K562 (cell line): ENCODE measurements at regions not wholly inside any gene's neighbourhood (a gene's known extent, or its start where the extent isn't known, plus 50 kb on each side); places are given as distances from the start of the nearest gene placed in this dataset.

Experiments
- ATAC-seq: fragments of 200-7000 bp; cut with Tn5 transposase; 3 replicates; pipeline ENCODE4 v1.9.1; 2020; ENCODE audit warnings: moderate library complexity
- BruUV-seq: library from RNA; stranded (reverse); fragments of 400-500 nt; replicated peaks from 2 replicates; lab custom pipeline; 2021; lab: Mats Ljungman, UMichigan
- CTCF ChIA-PET: fragments of 300-600 bp; formaldehyde crosslinking; extraction: SDS; loops from one replicate; lab custom pipeline; 2021; ENCODE audit warnings: low intra/inter-chr PET ratio; lab: Yijun Ruan, JAX
- POLR2A ChIA-PET: fragments of 300-600, 350-650 bp; sonication (Branson Sonifier 250); formaldehyde crosslinking; extraction: SDS; loops from one replicate; lab custom pipeline; 2021; ENCODE audit warnings: antibody characterized with exemption, inconsistent platforms; lab: Yijun Ruan, JAX
- DNase-seq, 4 experiments: peaks; one replicate each; pipeline versions ENCODE4 v3.0.0 to v3.0.0-alpha.2; 2011 to 2018; ENCODE audit warnings: low spot score in 3 of 4, mixed read lengths in 3 of 4; ENCODE audit errors: extremely low read depth in 1 of 4
- FAIRE-seq: peaks from 2 replicates; lab custom pipeline; 2011; peaks lifted over from hg19 to GRCh38; lab: Jason Lieb, UNC
- H2AFZ ChIP-seq: 2 replicates; pipeline ENCODE4 v1.6.0; 2011; ENCODE audit warnings: low read depth, low read length, control low read depth, inconsistent platforms
- H3K27ac ChIP-seq: fragments of 200-600 bp; 3 replicates; pipeline ENCODE4 v1.8.0; 2011; ENCODE audit warnings: low read depth, mild to moderate bottlenecking, control low read depth, inconsistent platforms, low read length, moderate library complexity, mixed read lengths; ENCODE audit errors: extremely low read depth
- H3K27me3 ChIP-seq, 2 experiments: fragments of 300-600 bp in 1 of 2; 2 replicates in 1 of 2; 3 replicates in 1 of 2; pipeline versions ENCODE4 v1.6.0 to v1.8.0; 2011; ENCODE audit warnings: inconsistent platforms in 2 of 2, low read length in 2 of 2, mild to moderate bottlenecking in 1 of 2, mixed read lengths in 1 of 2, moderate library complexity in 1 of 2; ENCODE audit not compliant: control insufficient read depth in 2 of 2, insufficient read depth in 2 of 2
- H3K36me3 ChIP-seq: fragments of 300-600 bp; 3 replicates; pipeline ENCODE4 v1.8.0; 2011; ENCODE audit warnings: mild to moderate bottlenecking, low read length, inconsistent platforms; ENCODE audit not compliant: control insufficient read depth, insufficient read depth
- H3K4me1 ChIP-seq, 2 experiments: fragments of 200-600 bp in 1 of 2; replicated peaks in 1 of 2; 2 replicates in 1 of 2; 3 replicates in 1 of 2; pipeline versions ENCODE4 v1.5.1 to v1.8.0; 2011; ENCODE audit warnings: inconsistent platforms in 2 of 2, low read length in 2 of 2, mild to moderate bottlenecking in 1 of 2, mixed read lengths in 1 of 2, moderate library complexity in 1 of 2; ENCODE audit not compliant: control insufficient read depth in 2 of 2, insufficient read depth in 2 of 2
- H3K4me2 ChIP-seq: 2 replicates; pipeline ENCODE4 v1.6.1; 2011; ENCODE audit warnings: low read length, control low read depth, inconsistent platforms, mixed read lengths; ENCODE audit not compliant: insufficient read depth
- H3K4me3 ChIP-seq: fragments of 200-600 bp; sonication (generic), shearing (Covaris generic); 2 replicates; pipeline ENCODE4 v1.5.1; 2016; ENCODE audit warnings: control low read depth, inconsistent platforms
- H3K79me2 ChIP-seq: fragments of 200-600 bp; 3 replicates; pipeline ENCODE4 v1.8.0; 2011; ENCODE audit warnings: low read length, inconsistent platforms; ENCODE audit not compliant: control insufficient read depth, insufficient read depth
- H3K9ac ChIP-seq, 2 experiments: 2 replicates each; pipeline versions ENCODE4 v1.6.0 to v1.6.1; 2011; ENCODE audit warnings: low read depth in 2 of 2, low read length in 2 of 2, control low read depth in 1 of 2, inconsistent platforms in 1 of 2, mild to moderate bottlenecking in 1 of 2, mixed read lengths in 1 of 2; ENCODE audit not compliant: insufficient read depth in 1 of 2
- H3K9me1 ChIP-seq: one replicate; pipeline ENCODE4 v1.6.0; 2011; ENCODE audit warnings: inconsistent platforms, mild to moderate bottlenecking, low read length, moderate library complexity; ENCODE audit not compliant: control insufficient read depth, insufficient read depth
- H3K9me3 ChIP-seq: replicated peaks from 2 replicates; pipeline ENCODE4 v1.5.1; 2011; ENCODE audit warnings: low read depth, low read length, inconsistent platforms; ENCODE audit not compliant: control insufficient read depth, insufficient read depth
- H4K20me1 ChIP-seq: replicated peaks from 2 replicates; pipeline ENCODE4 v1.6.1; 2011; ENCODE audit warnings: low read length, inconsistent platforms, mixed read lengths; ENCODE audit not compliant: control insufficient read depth, insufficient read depth
- CC2D1A ChIP-seq: fragments of 450-650 bp; IDR thresholded peaks from 2 replicates; pipeline ENCODE4 v1.6.1; 2017; ENCODE audit warnings: mild to moderate bottlenecking
- EZH2 ChIP-seq: IDR thresholded peaks from 2 replicates; pipeline ENCODE4 v1.6.1; 2012; ENCODE audit warnings: low read depth, mild to moderate bottlenecking, inconsistent platforms, low read length, borderline replicate concordance
- HCFC1 ChIP-seq: IDR thresholded peaks from 2 replicates; pipeline ENCODE4 v1.6.1; 2012; ENCODE audit warnings: low read depth, low read length, improper control_type of control experiment
- RBM25 ChIP-seq: fragments of 200-400 bp; formaldehyde crosslinking; IDR thresholded peaks from 2 replicates; pipeline ENCODE4 v1.6.1; 2018; ENCODE audit warnings: low read length, low read depth, moderate library complexity; ENCODE audit not compliant: severe bottlenecking
- SIX5 ChIP-seq, 2 experiments: IDR thresholded peaks; 2 replicates each; pipeline ENCODE4 v1.6.1; 2011; ENCODE audit warnings: low read length in 2 of 2, borderline replicate concordance in 1 of 2, low read depth in 1 of 2, mild to moderate bottlenecking in 1 of 2, moderate library complexity in 1 of 2; ENCODE audit not compliant: insufficient read depth in 1 of 2
- ZNF143 ChIP-seq: sonication (generic); formaldehyde crosslinking; IDR thresholded peaks from 2 replicates; pipeline ENCODE4 v1.9.0; 2022; ENCODE audit warnings: mild to moderate bottlenecking, missing genetic modification reagents
- ZNF239 ChIP-seq: fragments of 250-450 bp; sonication (Bioruptor Pico); IDR thresholded peaks from 2 replicates; pipeline ENCODE4 v1.4.0; 2020; ENCODE audit warnings: mild to moderate bottlenecking
- WGBS: fragments of 100-300 bp; shearing (Covaris generic); methylation state at CpG from one replicate; pipeline ENCODE4 v1.1.6; 2016; ENCODE audit warnings: low coverage, mixed read lengths; ENCODE audit not compliant: insufficient coverage; ENCODE audit errors: missing lambda C conversion rate; 5-methylcytosine and 5-hydroxymethylcytosine counted together
- in situ Hi-C: fragments of 300-500 bp; cut with MboI; formaldehyde crosslinking; loops from 4 replicates; pipeline ENCODE4 v1.15.0; 2018; ENCODE audit warnings: inconsistent platforms, mixed read lengths
- intact Hi-C: fragments of 100-400 bp; cut with micrococcal nuclease; formaldehyde crosslinking; loops from 2 replicates; pipeline ENCODE4 v1.14.2; 2022

GRCh38 chr15:69957175-69957574 lies 140.5 kb downstream of the TLE3 start:
- Histone ChIP-seq H3K27ac (no peak overlapping the region), H3K4me2 (no peak overlapping the region), H3K36me3 (no peaks in the 10 kb centered on the region), H3K4me1 (no peaks in the 10 kb centered on the region), H3K9ac (no peak overlapping the region), H3K9me3 (no peaks in the 10 kb centered on the region), H3K79me2 (no peaks in the 10 kb centered on the region), H3K27me3 (peaks cover 0 to 6% of the 10 kb centered on the region in 2 experiments; a peak in 3 of 5 replicates)
- FAIRE-seq (no peak), DNase-seq (peak in 1 of 4 experiments; percentile 2), ATAC-seq (no peak; the same call in 2 of the 3 replicates)
- intact Hi-C loops: no loop called here
- 10% methylated on average over 4 of the region's 4 CpGs for WGBS
- TF ChIP-seq ZNF239 (CRISPR knock-in tag): no peak
- peak; percentile 0 for TF ChIP-seq RBM25
- TF ChIP-seq, all 486 proteins: peak for 1
- Histone ChIP-seq H4K20me1 (no peaks in the 10 kb centered on the region), H3K9me1 (no peaks in the 10 kb centered on the region), H3K4me3 (no peak overlapping the region), H2AFZ (no peak overlapping the region)
- in situ Hi-C loops: no loop called here
- BruUV-seq: no TSS peak
- POLR2A ChIA-PET: no interaction called here
- CTCF ChIA-PET: no interaction called here

- Histone ChIP-seq H3K9ac (no peak overlapping the region), H4K20me1 (no peaks in the 10 kb centered on the region), H3K27me3 (peaks cover 0 to 6% of the 10 kb centered on the region in 2 experiments; a peak in 2 of 5 replicates), H3K4me1 (no peaks in the 10 kb centered on the region), H3K4me3 (no peak overlapping the region), H2AFZ (no peak overlapping the region), H3K9me1 (no peaks in the 10 kb centered on the region), H3K27ac (no peak overlapping the region), H3K36me3 (no peaks in the 10 kb centered on the region), H3K4me2 (no peak overlapping the region), H3K9me3 (no peaks in the 10 kb centered on the region), H3K79me2 (no peaks in the 10 kb centered on the region)
- no peak for DNase-seq
- CTCF ChIA-PET: no interaction called here
- peak; percentile 61 for TF ChIP-seq ZNF143
- no peak for TF ChIP-seq CC2D1A
- peak; percentile 77 for TF ChIP-seq HCFC1
- no peak for TF ChIP-seq EZH2
- TF ChIP-seq SIX5 (IDR thresholded peaks at IDR 0.05; ENCODE audit: borderline replicate concordance in 1 of 2, insufficient read depth in 1 of 2, low read depth in 1 of 2, low read length in 2 of 2): peak; percentile 22 to 33; a peak in 2 of 4 replicates
- peak; percentile 67 for ATAC-seq
- 0% methylated on average over 3 of the region's 3 CpGs for WGBS
- in situ Hi-C loops (no loop called here), intact Hi-C loops (no loop called here)
- FAIRE-seq: no peak
- BruUV-seq: no TSS peak
- POLR2A ChIA-PET: interaction anchor here (1.0 kb wide), 1 partner anchor 10 kb away, joined by 4 read pairs; no protein-coding TSS in a partner anchor
These were observed 139.1 kb downstream of the TLE3 start for GRCh38 chr15:69958496-69959084.
